Caco-2 (cell line): ENCODE measurements at regions not wholly inside any gene's neighbourhood (a gene's known extent, or its start where the extent isn't known, plus 50 kb on each side); places are given as distances from the start of the nearest gene placed in this dataset.

Experiments used
- BruUV-seq: library from RNA; stranded (reverse); fragments of 400-500 nt; replicated peaks from 2 replicates; lab custom pipeline; 2021; lab: Mats Ljungman, UMichigan
- CTCF ChIA-PET: fragments of 300-600 bp; sonication (Branson Sonifier 250); formaldehyde crosslinking; loops from one replicate; lab custom pipeline; 2022; ENCODE audit warnings: antibody characterized with exemption; lab: Charles Lee
- POLR2A ChIA-PET: fragments of 300-600 bp; sonication (Branson Sonifier 250); formaldehyde crosslinking; loops from one replicate; lab custom pipeline; 2022; ENCODE audit warnings: antibody characterized with exemption; lab: Charles Lee
- DNase-seq, 2 experiments: peaks; one replicate each; pipeline versions ENCODE4 v3.0.0 to v3.0.0-alpha.2; 2020 to 2022
- H3K27me3 ChIP-seq: replicated peaks from 2 replicates; pipeline ENCODE4 v1.6.0; 2011; ENCODE audit warnings: low read length; ENCODE audit not compliant: control insufficient read depth, insufficient read depth
- H3K36me3 ChIP-seq: 2 replicates; pipeline ENCODE4 v1.5.1; 2011; ENCODE audit warnings: low read length; ENCODE audit not compliant: control insufficient read depth, insufficient read depth
- H3K4me1 ChIP-seq: fragments of 250-450 bp; sonication (Bioruptor Pico); 2 replicates; pipeline ENCODE4 v1.5.1; 2020; ENCODE audit warnings: mild to moderate bottlenecking
- H3K4me3 ChIP-seq: 2 replicates; pipeline ENCODE4 v1.5.1; 2011; ENCODE audit warnings: low read depth, mild to moderate bottlenecking, control low read depth, low read length
- H3K9me3 ChIP-seq: fragments of 250-450 bp; sonication (Bioruptor Pico); 2 replicates; pipeline ENCODE4 v1.5.1; 2020; ENCODE audit warnings: mild to moderate bottlenecking, moderate library complexity
- H3K27ac Mint-ChIP-seq: one replicate; pipeline ENCODE4 v1.8.0; 2022; ENCODE audit warnings: mixed read lengths; ENCODE audit not compliant: unreplicated experiment
- H3K27me3 Mint-ChIP-seq: one replicate; pipeline ENCODE4 v1.8.0; 2022; ENCODE audit warnings: mixed read lengths; ENCODE audit not compliant: insufficient read depth, unreplicated experiment
- H3K36me3 Mint-ChIP-seq: one replicate; pipeline ENCODE4 v1.8.0; 2022; ENCODE audit warnings: mild to moderate bottlenecking, mixed read lengths; ENCODE audit not compliant: insufficient read depth, unreplicated experiment
- H3K4me1 Mint-ChIP-seq: one replicate; pipeline ENCODE4 v1.8.0; 2022; ENCODE audit warnings: low read depth, mixed read lengths; ENCODE audit not compliant: unreplicated experiment
- H3K4me3 Mint-ChIP-seq: one replicate; pipeline ENCODE4 v1.8.0; 2022; ENCODE audit warnings: mild to moderate bottlenecking, moderate library complexity, mixed read lengths; ENCODE audit not compliant: unreplicated experiment
- H3K9me3 Mint-ChIP-seq: one replicate; pipeline ENCODE4 v1.8.0; 2022; ENCODE audit warnings: mixed read lengths; ENCODE audit not compliant: unreplicated experiment
- CTCF ChIP-seq, 2 experiments: fragments of 200-600 bp in 1 of 2; IDR thresholded peaks; 1 replicate in 1 of 2; 2 replicates in 1 of 2; pipeline versions ENCODE4 v1.5.1 to v1.8.0; 2011 to 2022; ENCODE audit warnings: antibody characterized with exemption in 1 of 2, control low read depth in 1 of 2, inconsistent platforms in 1 of 2, low read depth in 1 of 2, low read length in 1 of 2, mild to moderate bottlenecking in 1 of 2, moderate library complexity in 1 of 2; ENCODE audit not compliant: insufficient read depth in 1 of 2, severe bottlenecking in 1 of 2, unreplicated experiment in 1 of 2
- intact Hi-C: fragments of 100-400 bp; cut with micrococcal nuclease; formaldehyde crosslinking; loops from one replicate; pipeline ENCODE4 v1.10.0; 2022; ENCODE audit not compliant: unreplicated experiment

- DNase-seq, result no peak
- no peaks in the 10 kb centered on the region for H3K36me3 Mint-ChIP-seq
- no peak overlapping the region for H3K4me3 ChIP-seq
- POLR2A ChIA-PET, result no interaction called here
- CTCF ChIA-PET, result no interaction called here
- no peaks in the 10 kb centered on the region; the same call in 1 of the 2 replicates for H3K27me3 ChIP-seq
- H3K9me3 ChIP-seq, result no peaks in the 10 kb centered on the region
- no peaks in the 10 kb centered on the region for H3K4me1 ChIP-seq
- H3K36me3 ChIP-seq, result no peaks in the 10 kb centered on the region
- peaks cover 12% of the 10 kb centered on the region for H3K27me3 Mint-ChIP-seq
- no peak overlapping the region for H3K27ac Mint-ChIP-seq
- H3K4me1 Mint-ChIP-seq, result no peaks in the 10 kb centered on the region
- no TSS peak for BruUV-seq
- intact Hi-C loops, result no loop called here
- no peaks in the 10 kb centered on the region for H3K9me3 Mint-ChIP-seq
- no peak overlapping the region for H3K4me3 Mint-ChIP-seq
- no peak for TF ChIP-seq CTCF (IDR thresholded peaks at IDR 0.05; ENCODE audit: insufficient read depth in 1 of 2, low read depth in 1 of 2, low read length in 1 of 2, severe bottlenecking in 1 of 2, unreplicated experiment in 1 of 2)
Measured at GRCh38 chr2:59254279-59254678, 1013.2 kb upstream of the FANCL start.

DNA sequence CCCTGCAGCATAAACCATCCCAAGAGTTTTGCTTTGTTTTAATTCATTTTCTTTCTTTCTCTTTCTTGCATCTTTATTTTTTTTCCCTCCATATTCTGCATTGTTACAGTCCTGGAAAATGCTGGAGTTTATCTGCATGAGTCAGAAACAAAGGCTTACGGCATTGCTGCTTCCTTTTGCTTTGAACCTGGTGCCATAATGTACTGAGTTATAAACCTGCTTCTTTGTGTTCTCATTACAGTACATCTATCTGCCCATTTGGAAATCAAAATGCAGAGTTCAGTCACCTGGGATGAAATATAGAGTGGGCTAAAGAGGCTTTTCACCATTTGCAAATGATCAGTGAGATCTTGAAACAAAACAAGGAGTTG is 1009.2 kb upstream of the FANCL start:
- ChIA-PET CTCF (no interaction called here), POLR2A (no interaction called here)
- intact Hi-C loops, result no loop called here
- no peak overlapping the region for H3K27ac Mint-ChIP-seq
- no peak for TF ChIP-seq CTCF (IDR thresholded peaks at IDR 0.05; ENCODE audit: insufficient read depth in 1 of 2, low read depth in 1 of 2, low read length in 1 of 2, severe bottlenecking in 1 of 2, unreplicated experiment in 1 of 2)
- Histone ChIP-seq H3K27me3 (no peaks in the 10 kb centered on the region; the same call in 1 of the 2 replicates), H3K9me3 (no peaks in the 10 kb centered on the region), H3K4me1 (no peaks in the 10 kb centered on the region), H3K4me3 (no peak overlapping the region), H3K36me3 (no peaks in the 10 kb centered on the region)
- no peak overlapping the region for H3K4me3 Mint-ChIP-seq
- no peaks in the 10 kb centered on the region for H3K4me1 Mint-ChIP-seq
- H3K27me3 Mint-ChIP-seq, result peaks cover 22% of the 10 kb centered on the region
- H3K36me3 Mint-ChIP-seq, result no peaks in the 10 kb centered on the region
- no peaks in the 10 kb centered on the region for H3K9me3 Mint-ChIP-seq
- DNase-seq, result no peak
- BruUV-seq, result no TSS peak

- peaks cover 22% of the 10 kb centered on the region for H3K27me3 Mint-ChIP-seq
- intact Hi-C loops, result no loop called here
- no peaks in the 10 kb centered on the region for H3K9me3 ChIP-seq
- H3K4me3 ChIP-seq, result no peak overlapping the region
- H3K4me3 Mint-ChIP-seq, result no peak overlapping the region
- no peak for TF ChIP-seq CTCF (IDR thresholded peaks at IDR 0.05; ENCODE audit: insufficient read depth in 1 of 2, low read depth in 1 of 2, low read length in 1 of 2, severe bottlenecking in 1 of 2, unreplicated experiment in 1 of 2)
- POLR2A ChIA-PET, result no interaction called here
- H3K4me1 Mint-ChIP-seq, result no peaks in the 10 kb centered on the region
- DNase-seq, result no peak
- no peaks in the 10 kb centered on the region for H3K36me3 ChIP-seq
- no peaks in the 10 kb centered on the region; the same call in 1 of the 2 replicates for H3K27me3 ChIP-seq
- CTCF ChIA-PET, result no interaction called here
- no peaks in the 10 kb centered on the region for H3K9me3 Mint-ChIP-seq
- no peak overlapping the region for H3K27ac Mint-ChIP-seq
- no peaks in the 10 kb centered on the region for H3K36me3 Mint-ChIP-seq
- BruUV-seq, result no TSS peak
- H3K4me1 ChIP-seq, result no peaks in the 10 kb centered on the region
Measured at GRCh38 chr2:59249441-59250306, 1008.5 kb upstream of the FANCL start.
